Right atrium auricular region (tissue), 2 donors: ENCODE measurements at regions not wholly inside any gene's neighbourhood (a gene's known extent, or its start where the extent isn't known, plus 50 kb on each side); places are given as distances from the start of the nearest gene placed in this dataset.

Experiments
- DNase-seq: peaks from one replicate; pipeline ENCODE4 v3.0.0-alpha.2; 2019; ENCODE audit warnings: low spot score
- H3K27ac ChIP-seq, 2 donors: fragments of 200-600 bp; sonication (generic); 1 replicate in 1 of 2; 2 replicates in 1 of 2; pipeline ENCODE4 v1.5.1; 2016 to 2019
- H3K27me3 ChIP-seq, 2 donors: fragments of 200-600 bp; sonication (generic); one replicate each; pipeline versions ENCODE4 v1.5.1 to v1.6.0; 2017 to 2019
- H3K36me3 ChIP-seq: fragments of 200-600 bp; sonication (generic); one replicate; pipeline ENCODE4 v1.5.1; 2016
- H3K4me1 ChIP-seq, 2 donors: fragments of 200-600 bp; sonication (generic); one replicate each; pipeline versions ENCODE4 v1.5.1 to v1.6.0; 2017 to 2019
- H3K4me3 ChIP-seq, 2 donors: fragments of 200-600 bp; sonication (generic); 1 replicate in 1 of 2; 2 replicates in 1 of 2; pipeline ENCODE4 v1.5.1; 2017 to 2019; ENCODE audit warnings: mild to moderate bottlenecking in 1 of 2, moderate library complexity in 1 of 2
- H3K9me3 ChIP-seq, 2 donors: fragments of 200-600 bp; sonication (generic); one replicate each; pipeline ENCODE4 v1.5.1; 2019
- CTCF ChIP-seq, 2 donors: fragments of 200-600 bp; sonication (generic); IDR thresholded peaks; one replicate each; pipeline ENCODE4 v1.5.1; 2019; ENCODE audit warnings: antibody characterized with exemption in 2 of 2

GRCh38 chr13:87344176-87344575 is 327.0 kb upstream of the SLITRK5 start:
- TF ChIP-seq CTCF (IDR thresholded peaks at IDR 0.05): no peak
- no peak overlapping the region for H3K4me3 ChIP-seq
- DNase-seq: no peak
- H3K9me3 ChIP-seq: no peaks in the 10 kb centered on the region
- no peaks in the 10 kb centered on the region for H3K27me3 ChIP-seq
- no peaks in the 10 kb centered on the region for H3K36me3 ChIP-seq
- H3K4me1 ChIP-seq: no peaks in the 10 kb centered on the region
- H3K27ac ChIP-seq: no peak overlapping the region

GRCh38 chr13:87355451-87355850 is 315.7 kb upstream of the SLITRK5 start:
- Histone ChIP-seq H3K36me3 (no peaks in the 10 kb centered on the region), H3K27me3 (no peaks in the 10 kb centered on the region), H3K9me3 (no peaks in the 10 kb centered on the region), H3K4me1 (no peaks in the 10 kb centered on the region), H3K4me3 (no peak overlapping the region), H3K27ac (no peak overlapping the region)
- TF ChIP-seq CTCF (IDR thresholded peaks at IDR 0.05): no peak
- no peak for DNase-seq

- no peak for DNase-seq
- H3K27me3 ChIP-seq: no peaks in the 10 kb centered on the region
- H3K27ac ChIP-seq: no peak overlapping the region
- no peak overlapping the region for H3K4me3 ChIP-seq
- H3K9me3 ChIP-seq: no peaks in the 10 kb centered on the region
- no peaks in the 10 kb centered on the region for H3K36me3 ChIP-seq
- no peaks in the 10 kb centered on the region for H3K4me1 ChIP-seq
- no peak for TF ChIP-seq CTCF (IDR thresholded peaks at IDR 0.05)
These were observed 314.9 kb upstream of the SLITRK5 start for GRCh38 chr13:87356314-87356713.

- Histone ChIP-seq H3K4me3 (no peak overlapping the region), H3K4me1 (no peaks in the 10 kb centered on the region), H3K27ac (no peak overlapping the region), H3K36me3 (no peaks in the 10 kb centered on the region), H3K9me3 (no peaks in the 10 kb centered on the region), H3K27me3 (no peaks in the 10 kb centered on the region)
- DNase-seq: no peak
- no peak for TF ChIP-seq CTCF (IDR thresholded peaks at IDR 0.05)
These were observed 312.9 kb upstream of the SLITRK5 start for GRCh38 chr13:87358319-87358718.

GRCh38 chr13:87361216-87361615 is 310.0 kb upstream of the SLITRK5 start:
- no peak for DNase-seq
- Histone ChIP-seq H3K4me3 (no peak overlapping the region), H3K27me3 (no peaks in the 10 kb centered on the region), H3K9me3 (no peaks in the 10 kb centered on the region), H3K4me1 (no peaks in the 10 kb centered on the region), H3K27ac (no peak overlapping the region), H3K36me3 (no peaks in the 10 kb centered on the region)
- no peak for TF ChIP-seq CTCF (IDR thresholded peaks at IDR 0.05)

- no peak for DNase-seq
- Histone ChIP-seq H3K4me1 (no peaks in the 10 kb centered on the region), H3K36me3 (no peaks in the 10 kb centered on the region), H3K9me3 (no peaks in the 10 kb centered on the region), H3K27me3 (no peaks in the 10 kb centered on the region), H3K4me3 (no peak overlapping the region), H3K27ac (no peak overlapping the region)
- no peak for TF ChIP-seq CTCF (IDR thresholded peaks at IDR 0.05)
These were observed 302.5 kb upstream of the SLITRK5 start for GRCh38 chr13:87368639-87369038.
